ENCODE measurements at regions not wholly inside any gene's neighbourhood (a gene's known extent, or its start where the extent isn't known, plus 50 kb on each side); places are given as distances from the start of the nearest gene placed in this dataset.

GRCh38 chr7:136180984-136181383 is 203.8 kb upstream of the MTPN start:
- TF ChIP-seq, protein P1, sequence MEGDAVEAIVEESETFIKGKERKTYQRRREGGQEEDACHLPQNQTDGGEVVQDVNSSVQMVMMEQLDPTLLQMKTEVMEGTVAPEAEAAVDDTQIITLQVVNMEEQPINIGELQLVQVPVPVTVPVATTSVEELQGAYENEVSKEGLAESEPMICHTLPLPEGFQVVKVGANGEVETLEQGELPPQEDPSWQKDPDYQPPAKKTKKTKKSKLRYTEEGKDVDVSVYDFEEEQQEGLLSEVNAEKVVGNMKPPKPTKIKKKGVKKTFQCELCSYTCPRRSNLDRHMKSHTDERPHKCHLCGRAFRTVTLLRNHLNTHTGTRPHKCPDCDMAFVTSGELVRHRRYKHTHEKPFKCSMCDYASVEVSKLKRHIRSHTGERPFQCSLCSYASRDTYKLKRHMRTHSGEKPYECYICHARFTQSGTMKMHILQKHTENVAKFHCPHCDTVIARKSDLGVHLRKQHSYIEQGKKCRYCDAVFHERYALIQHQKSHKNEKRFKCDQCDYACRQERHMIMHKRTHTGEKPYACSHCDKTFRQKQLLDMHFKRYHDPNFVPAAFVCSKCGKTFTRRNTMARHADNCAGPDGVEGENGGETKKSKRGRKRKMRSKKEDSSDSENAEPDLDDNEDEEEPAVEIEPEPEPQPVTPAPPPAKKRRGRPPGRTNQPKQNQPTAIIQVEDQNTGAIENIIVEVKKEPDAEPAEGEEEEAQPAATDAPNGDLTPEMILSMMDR (IDR thresholded peaks at IDR 0.05; ENCODE audit: low read depth, low read length, missing input control): no peak
- TF ChIP-seq RAD21 (IDR thresholded peaks at IDR 0.05) (no peak), REST (IDR thresholded peaks at IDR 0.05) (no peak), RXRA (IDR thresholded peaks at IDR 0.05) (no peak), TAF1 (conservative IDR thresholded peaks at IDR 0.05) (no peak), MAX (IDR thresholded peaks at IDR 0.05) (no peak), YY1 (IDR thresholded peaks at IDR 0.05) (no peak)
- TF ChIP-seq, protein P2, sequence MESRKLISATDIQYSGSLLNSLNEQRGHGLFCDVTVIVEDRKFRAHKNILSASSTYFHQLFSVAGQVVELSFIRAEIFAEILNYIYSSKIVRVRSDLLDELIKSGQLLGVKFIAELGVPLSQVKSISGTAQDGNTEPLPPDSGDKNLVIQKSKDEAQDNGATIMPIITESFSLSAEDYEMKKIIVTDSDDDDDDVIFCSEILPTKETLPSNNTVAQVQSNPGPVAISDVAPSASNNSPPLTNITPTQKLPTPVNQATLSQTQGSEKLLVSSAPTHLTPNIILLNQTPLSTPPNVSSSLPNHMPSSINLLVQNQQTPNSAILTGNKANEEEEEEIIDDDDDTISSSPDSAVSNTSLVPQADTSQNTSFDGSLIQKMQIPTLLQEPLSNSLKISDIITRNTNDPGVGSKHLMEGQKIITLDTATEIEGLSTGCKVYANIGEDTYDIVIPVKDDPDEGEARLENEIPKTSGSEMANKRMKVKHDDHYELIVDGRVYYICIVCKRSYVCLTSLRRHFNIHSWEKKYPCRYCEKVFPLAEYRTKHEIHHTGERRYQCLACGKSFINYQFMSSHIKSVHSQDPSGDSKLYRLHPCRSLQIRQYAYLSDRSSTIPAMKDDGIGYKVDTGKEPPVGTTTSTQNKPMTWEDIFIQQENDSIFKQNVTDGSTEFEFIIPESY (IDR thresholded peaks at IDR 0.05): no peak

Measured in liver (tissue), 3 donors.